ENCODE measurements at regions not wholly inside any gene's neighbourhood (a gene's known extent, or its start where the extent isn't known, plus 50 kb on each side); places are given as distances from the start of the nearest gene placed in this dataset.

DNA sequence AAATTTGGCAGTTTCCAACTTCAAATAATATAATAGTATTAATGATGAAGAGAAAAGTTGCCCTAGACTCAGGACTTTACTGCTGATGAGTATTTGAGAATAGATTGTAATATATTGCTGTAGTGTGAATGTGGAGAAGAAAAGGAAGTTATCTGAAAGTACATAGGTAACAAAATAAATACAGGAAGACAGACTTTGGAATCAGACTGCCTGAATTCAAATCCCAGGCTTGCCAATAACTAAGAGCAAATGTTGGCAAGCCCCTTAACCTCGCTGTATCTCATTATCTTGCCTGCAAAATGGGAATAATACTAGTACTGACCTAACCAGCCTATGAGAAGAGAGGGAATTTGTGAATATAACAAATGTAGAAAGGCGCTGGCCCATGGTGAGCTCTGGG is 765.2 kb upstream of the ID2 start:
- Histone ChIP-seq H3K4me1 (ENCODE audit: control insufficient read depth, insufficient read depth, low read length) (no peaks in the 10 kb centered on the region), H3K9me3 (ENCODE audit: control insufficient read depth, insufficient read depth, low read depth, low read length) (no peaks in the 10 kb centered on the region), H3K27ac (ENCODE audit: extremely low read depth, low read depth, low read length) (no peak overlapping the region), H3K4me3 (ENCODE audit: low read depth, low read length) (no peak overlapping the region), H3K36me3 (ENCODE audit: control insufficient read depth in 2 of 2, insufficient read depth in 1 of 2, low read length in 2 of 2) (no peaks in the 10 kb centered on the region)
- TF ChIP-seq ZNF341 (tag by site-specific recombination; IDR thresholded peaks at IDR 0.05; ENCODE audit: low read depth) (no peak), KLF7 (tag by site-specific recombination; IDR thresholded peaks at IDR 0.05; ENCODE audit: borderline replicate concordance) (no peak), ZNF600 (tag by site-specific recombination; IDR thresholded peaks at IDR 0.05) (no peak), ZSCAN16 (tag by site-specific recombination; IDR thresholded peaks at IDR 0.05) (no peak), IKZF3 (tag by site-specific recombination; IDR thresholded peaks at IDR 0.05) (no peak), ZNF354C (tag by site-specific recombination; IDR thresholded peaks at IDR 0.05; ENCODE audit: borderline replicate concordance, low read depth) (no peak), ZNF530 (tag by site-specific recombination; IDR thresholded peaks at IDR 0.05; ENCODE audit: low read depth) (no peak), ZXDB (tag by site-specific recombination; IDR thresholded peaks at IDR 0.05) (no peak), ZNF514 (tag by site-specific recombination; IDR thresholded peaks at IDR 0.05) (no peak), ZBTB21 (tag by site-specific recombination; IDR thresholded peaks at IDR 0.05) (no peak), SCRT1 (tag by site-specific recombination; IDR thresholded peaks at IDR 0.05; ENCODE audit: borderline replicate concordance) (no peak)
- TF ChIP-seq, protein P1, sequence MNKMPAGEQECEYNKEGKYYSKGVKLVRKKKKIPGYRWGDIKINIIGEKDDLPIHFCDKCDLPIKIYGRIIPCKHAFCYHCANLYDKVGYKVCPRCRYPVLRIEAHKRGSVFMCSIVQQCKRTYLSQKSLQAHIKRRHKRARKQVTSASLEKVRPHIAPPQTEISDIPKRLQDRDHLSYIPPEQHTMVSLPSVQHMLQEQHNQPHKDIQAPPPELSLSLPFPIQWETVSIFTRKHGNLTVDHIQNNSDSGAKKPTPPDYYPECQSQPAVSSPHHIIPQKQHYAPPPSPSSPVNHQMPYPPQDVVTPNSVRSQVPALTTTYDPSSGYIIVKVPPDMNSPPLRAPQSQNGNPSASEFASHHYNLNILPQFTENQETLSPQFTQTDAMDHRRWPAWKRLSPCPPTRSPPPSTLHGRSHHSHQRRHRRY (tag by site-specific recombination; IDR thresholded peaks at IDR 0.05), result no peak
- TF ChIP-seq, protein P2, sequence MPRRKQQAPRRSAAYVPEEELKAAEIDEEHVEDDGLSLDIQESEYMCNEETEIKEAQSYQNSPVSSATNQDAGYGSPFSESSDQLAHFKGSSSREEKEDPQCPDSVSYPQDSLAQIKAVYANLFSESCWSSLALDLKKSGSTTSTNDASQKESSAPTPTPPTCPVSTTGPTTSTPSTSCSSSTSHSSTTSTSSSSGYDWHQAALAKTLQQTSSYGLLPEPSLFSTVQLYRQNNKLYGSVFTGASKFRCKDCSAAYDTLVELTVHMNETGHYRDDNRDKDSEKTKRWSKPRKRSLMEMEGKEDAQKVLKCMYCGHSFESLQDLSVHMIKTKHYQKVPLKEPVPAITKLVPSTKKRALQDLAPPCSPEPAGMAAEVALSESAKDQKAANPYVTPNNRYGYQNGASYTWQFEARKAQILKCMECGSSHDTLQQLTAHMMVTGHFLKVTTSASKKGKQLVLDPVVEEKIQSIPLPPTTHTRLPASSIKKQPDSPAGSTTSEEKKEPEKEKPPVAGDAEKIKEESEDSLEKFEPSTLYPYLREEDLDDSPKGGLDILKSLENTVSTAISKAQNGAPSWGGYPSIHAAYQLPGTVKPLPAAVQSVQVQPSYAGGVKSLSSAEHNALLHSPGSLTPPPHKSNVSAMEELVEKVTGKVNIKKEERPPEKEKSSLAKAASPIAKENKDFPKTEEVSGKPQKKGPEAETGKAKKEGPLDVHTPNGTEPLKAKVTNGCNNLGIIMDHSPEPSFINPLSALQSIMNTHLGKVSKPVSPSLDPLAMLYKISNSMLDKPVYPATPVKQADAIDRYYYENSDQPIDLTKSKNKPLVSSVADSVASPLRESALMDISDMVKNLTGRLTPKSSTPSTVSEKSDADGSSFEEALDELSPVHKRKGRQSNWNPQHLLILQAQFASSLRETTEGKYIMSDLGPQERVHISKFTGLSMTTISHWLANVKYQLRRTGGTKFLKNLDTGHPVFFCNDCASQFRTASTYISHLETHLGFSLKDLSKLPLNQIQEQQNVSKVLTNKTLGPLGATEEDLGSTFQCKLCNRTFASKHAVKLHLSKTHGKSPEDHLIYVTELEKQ (tag by site-specific recombination; IDR thresholded peaks at IDR 0.05; ENCODE audit: borderline replicate concordance), result no peak
- TF ChIP-seq, protein P3, sequence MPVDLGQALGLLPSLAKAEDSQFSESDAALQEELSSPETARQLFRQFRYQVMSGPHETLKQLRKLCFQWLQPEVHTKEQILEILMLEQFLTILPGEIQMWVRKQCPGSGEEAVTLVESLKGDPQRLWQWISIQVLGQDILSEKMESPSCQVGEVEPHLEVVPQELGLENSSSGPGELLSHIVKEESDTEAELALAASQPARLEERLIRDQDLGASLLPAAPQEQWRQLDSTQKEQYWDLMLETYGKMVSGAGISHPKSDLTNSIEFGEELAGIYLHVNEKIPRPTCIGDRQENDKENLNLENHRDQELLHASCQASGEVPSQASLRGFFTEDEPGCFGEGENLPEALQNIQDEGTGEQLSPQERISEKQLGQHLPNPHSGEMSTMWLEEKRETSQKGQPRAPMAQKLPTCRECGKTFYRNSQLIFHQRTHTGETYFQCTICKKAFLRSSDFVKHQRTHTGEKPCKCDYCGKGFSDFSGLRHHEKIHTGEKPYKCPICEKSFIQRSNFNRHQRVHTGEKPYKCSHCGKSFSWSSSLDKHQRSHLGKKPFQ (tag by site-specific recombination; IDR thresholded peaks at IDR 0.05), result no peak
- ChIA-PET POLR2A (no interaction called here), CTCF (no interaction called here)

DNA sequence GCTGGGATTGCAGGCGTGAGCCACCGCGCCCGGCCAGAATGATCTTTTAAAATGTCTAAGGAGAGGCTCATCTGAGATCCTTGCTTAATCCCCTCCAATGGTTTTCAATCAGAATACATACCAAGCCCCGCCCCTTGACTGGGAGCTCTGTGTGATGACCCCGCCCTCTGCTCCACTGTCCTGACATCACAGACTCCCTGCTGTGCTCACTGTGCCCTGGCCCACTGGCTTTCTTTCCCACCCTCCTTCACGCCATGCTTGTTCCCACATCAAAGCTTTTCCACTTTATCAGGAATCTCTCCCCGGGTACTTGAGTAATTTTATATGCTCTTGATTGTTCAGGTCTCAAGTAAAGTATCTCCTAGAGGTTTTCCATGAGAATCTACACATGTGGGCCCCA is 762.3 kb upstream of the ID2 start:
- H3K9me3 ChIP-seq (ENCODE audit: control insufficient read depth, insufficient read depth, low read depth, low read length), result no peaks in the 10 kb centered on the region
- H3K36me3 ChIP-seq (ENCODE audit: control insufficient read depth in 2 of 2, insufficient read depth in 1 of 2, low read length in 2 of 2), result no peaks in the 10 kb centered on the region
- no peaks in the 10 kb centered on the region for H3K4me1 ChIP-seq (ENCODE audit: control insufficient read depth, insufficient read depth, low read length)
- ChIA-PET POLR2A (no interaction called here), CTCF (no interaction called here)
- no peak overlapping the region for H3K4me3 ChIP-seq (ENCODE audit: low read depth, low read length)
- no peak overlapping the region for H3K27ac ChIP-seq (ENCODE audit: extremely low read depth, low read depth, low read length)
- no peak for TF ChIP-seq SP2 (tag by site-specific recombination; IDR thresholded peaks at IDR 0.05)
- TF ChIP-seq, protein P4, sequence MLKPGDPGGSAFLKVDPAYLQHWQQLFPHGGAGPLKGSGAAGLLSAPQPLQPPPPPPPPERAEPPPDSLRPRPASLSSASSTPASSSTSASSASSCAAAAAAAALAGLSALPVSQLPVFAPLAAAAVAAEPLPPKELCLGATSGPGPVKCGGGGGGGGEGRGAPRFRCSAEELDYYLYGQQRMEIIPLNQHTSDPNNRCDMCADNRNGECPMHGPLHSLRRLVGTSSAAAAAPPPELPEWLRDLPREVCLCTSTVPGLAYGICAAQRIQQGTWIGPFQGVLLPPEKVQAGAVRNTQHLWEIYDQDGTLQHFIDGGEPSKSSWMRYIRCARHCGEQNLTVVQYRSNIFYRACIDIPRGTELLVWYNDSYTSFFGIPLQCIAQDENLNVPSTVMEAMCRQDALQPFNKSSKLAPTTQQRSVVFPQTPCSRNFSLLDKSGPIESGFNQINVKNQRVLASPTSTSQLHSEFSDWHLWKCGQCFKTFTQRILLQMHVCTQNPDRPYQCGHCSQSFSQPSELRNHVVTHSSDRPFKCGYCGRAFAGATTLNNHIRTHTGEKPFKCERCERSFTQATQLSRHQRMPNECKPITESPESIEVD (tag by site-specific recombination; IDR thresholded peaks at IDR 0.05), result no peak
- TF ChIP-seq, protein P5, sequence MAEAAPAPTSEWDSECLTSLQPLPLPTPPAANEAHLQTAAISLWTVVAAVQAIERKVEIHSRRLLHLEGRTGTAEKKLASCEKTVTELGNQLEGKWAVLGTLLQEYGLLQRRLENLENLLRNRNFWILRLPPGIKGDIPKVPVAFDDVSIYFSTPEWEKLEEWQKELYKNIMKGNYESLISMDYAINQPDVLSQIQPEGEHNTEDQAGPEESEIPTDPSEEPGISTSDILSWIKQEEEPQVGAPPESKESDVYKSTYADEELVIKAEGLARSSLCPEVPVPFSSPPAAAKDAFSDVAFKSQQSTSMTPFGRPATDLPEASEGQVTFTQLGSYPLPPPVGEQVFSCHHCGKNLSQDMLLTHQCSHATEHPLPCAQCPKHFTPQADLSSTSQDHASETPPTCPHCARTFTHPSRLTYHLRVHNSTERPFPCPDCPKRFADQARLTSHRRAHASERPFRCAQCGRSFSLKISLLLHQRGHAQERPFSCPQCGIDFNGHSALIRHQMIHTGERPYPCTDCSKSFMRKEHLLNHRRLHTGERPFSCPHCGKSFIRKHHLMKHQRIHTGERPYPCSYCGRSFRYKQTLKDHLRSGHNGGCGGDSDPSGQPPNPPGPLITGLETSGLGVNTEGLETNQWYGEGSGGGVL (tag by site-specific recombination; IDR thresholded peaks at IDR 0.05), result no peak
- TF ChIP-seq ZNF214 (tag by site-specific recombination; IDR thresholded peaks at IDR 0.05; ENCODE audit: borderline replicate concordance), result no peak
- no peak for TF ChIP-seq HOXD13 (CRISPR knock-in tag; IDR thresholded peaks at IDR 0.05; ENCODE audit: borderline replicate concordance)
- no peak for TF ChIP-seq ZNF391 (tag by site-specific recombination; IDR thresholded peaks at IDR 0.05; ENCODE audit: borderline replicate concordance, low read depth)
- TF ChIP-seq ZNF2 (tag by site-specific recombination; IDR thresholded peaks at IDR 0.05), result no peak
- TF ChIP-seq, protein P6, sequence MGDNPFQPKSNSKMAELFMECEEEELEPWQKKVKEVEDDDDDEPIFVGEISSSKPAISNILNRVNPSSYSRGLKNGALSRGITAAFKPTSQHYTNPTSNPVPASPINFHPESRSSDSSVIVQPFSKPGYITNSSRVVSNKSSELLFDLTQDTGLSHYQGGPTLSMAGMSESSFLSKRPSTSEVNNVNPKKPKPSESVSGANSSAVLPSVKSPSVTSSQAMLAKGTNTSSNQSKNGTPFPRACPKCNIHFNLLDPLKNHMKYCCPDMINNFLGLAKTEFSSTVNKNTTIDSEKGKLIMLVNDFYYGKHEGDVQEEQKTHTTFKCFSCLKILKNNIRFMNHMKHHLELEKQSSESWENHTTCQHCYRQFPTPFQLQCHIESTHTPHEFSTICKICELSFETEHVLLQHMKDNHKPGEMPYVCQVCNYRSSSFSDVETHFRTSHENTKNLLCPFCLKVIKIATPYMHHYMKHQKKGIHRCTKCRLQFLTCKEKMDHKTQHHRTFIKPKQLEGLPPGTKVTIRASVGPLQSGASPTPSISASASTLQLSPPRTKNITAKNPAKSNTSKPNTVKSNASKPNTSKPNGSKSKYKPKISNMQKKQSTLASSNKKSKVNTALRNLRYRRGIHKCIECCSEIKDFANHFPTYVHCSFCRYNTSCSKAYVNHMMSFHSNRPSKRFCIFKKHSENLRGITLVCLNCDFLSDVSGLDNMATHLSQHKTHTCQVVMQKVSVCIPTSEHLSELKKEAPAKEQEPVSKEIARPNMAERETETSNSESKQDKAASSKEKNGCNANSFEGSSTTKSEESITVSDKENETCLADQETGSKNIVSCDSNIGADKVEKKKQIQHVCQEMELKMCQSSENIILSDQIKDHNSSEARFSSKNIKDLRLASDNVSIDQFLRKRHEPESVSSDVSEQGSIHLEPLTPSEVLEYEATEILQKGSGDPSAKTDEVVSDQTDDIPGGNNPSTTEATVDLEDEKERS (tag by site-specific recombination; IDR thresholded peaks at IDR 0.05), result no peak
- TF ChIP-seq ZNF10 (tag by site-specific recombination; IDR thresholded peaks at IDR 0.05), result no peak
